ENCODE measurements at regions not wholly inside any gene's neighbourhood (a gene's known extent, or its start where the extent isn't known, plus 50 kb on each side); places are given as distances from the start of the nearest gene placed in this dataset.

DNA sequence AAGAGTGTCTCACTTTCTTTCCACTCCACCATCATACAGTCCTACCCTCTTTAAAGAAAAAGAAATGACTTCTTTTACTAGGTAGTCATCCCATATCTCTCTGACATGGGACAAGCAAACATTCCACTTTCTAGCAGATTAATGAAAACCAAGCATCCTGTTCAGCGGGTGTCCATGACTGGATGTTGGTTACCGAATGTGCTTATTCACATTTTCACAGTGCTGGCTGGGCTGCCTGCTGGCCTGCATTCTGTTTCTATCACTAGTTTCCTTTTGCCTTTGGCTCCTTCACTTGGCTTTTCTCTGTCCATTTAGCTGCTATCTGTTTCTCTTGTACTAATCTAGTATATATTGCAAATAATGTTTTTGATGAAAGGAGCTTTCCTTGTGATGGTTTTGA lies 598.4 kb downstream of the RWDD3 start:
- no peak overlapping the region for H3K9ac ChIP-seq (ENCODE audit: low read length)
- H3K27me3 ChIP-seq (replicated peaks; ENCODE audit: control insufficient read depth, insufficient read depth, low read length): no peaks in the 10 kb centered on the region
- peaks cover 20% of the 10 kb centered on the region for H3K9me3 ChIP-seq (ENCODE audit: control insufficient read depth, low read length)
- DNase-seq (ENCODE audit: low read depth): no peak
- H3K4me3 ChIP-seq (ENCODE audit: low read length): no peak overlapping the region
- no peaks in the 10 kb centered on the region for H3K4me1 ChIP-seq (ENCODE audit: control insufficient read depth, insufficient read depth, low read length)
- H3K36me3 ChIP-seq (ENCODE audit: control insufficient read depth, insufficient read depth, low read length, severe bottlenecking): no peaks in the 10 kb centered on the region

- no peaks in the 10 kb centered on the region for H3K4me1 ChIP-seq (ENCODE audit: control insufficient read depth, insufficient read depth, low read length)
- no peak overlapping the region for H3K4me3 ChIP-seq (ENCODE audit: low read length)
- H3K27me3 ChIP-seq (replicated peaks; ENCODE audit: control insufficient read depth, insufficient read depth, low read length): no peaks in the 10 kb centered on the region
- no peak overlapping the region for H3K9ac ChIP-seq (ENCODE audit: low read length)
- DNase-seq (ENCODE audit: low read depth): no peak
- peaks cover 3% of the 10 kb centered on the region for H3K9me3 ChIP-seq (ENCODE audit: control insufficient read depth, low read length)
- no peaks in the 10 kb centered on the region for H3K36me3 ChIP-seq (ENCODE audit: control insufficient read depth, insufficient read depth, low read length, severe bottlenecking)
Measured at GRCh38 chr1:95849439-95849838, 615.4 kb downstream of the RWDD3 start.

GRCh38 chr1:95850165-95850649 lies 616.2 kb downstream of the RWDD3 start:
- Histone ChIP-seq H3K9me3 (ENCODE audit: control insufficient read depth, low read length) (peaks cover 10% of the 10 kb centered on the region), H3K36me3 (ENCODE audit: control insufficient read depth, insufficient read depth, low read length, severe bottlenecking) (no peaks in the 10 kb centered on the region), H3K9ac (ENCODE audit: low read length) (no peak overlapping the region), H3K27me3 (replicated peaks; ENCODE audit: control insufficient read depth, insufficient read depth, low read length) (no peaks in the 10 kb centered on the region), H3K4me1 (ENCODE audit: control insufficient read depth, insufficient read depth, low read length) (no peaks in the 10 kb centered on the region), H3K4me3 (ENCODE audit: low read length) (no peak overlapping the region)
- no peak for DNase-seq (ENCODE audit: low read depth)

- H3K9ac ChIP-seq (ENCODE audit: low read length): no peak overlapping the region
- H3K9me3 ChIP-seq (ENCODE audit: control insufficient read depth, low read length): peaks cover 10% of the 10 kb centered on the region
- H3K4me3 ChIP-seq (ENCODE audit: low read length): no peak overlapping the region
- no peaks in the 10 kb centered on the region for H3K4me1 ChIP-seq (ENCODE audit: control insufficient read depth, insufficient read depth, low read length)
- no peak for DNase-seq (ENCODE audit: low read depth)
- H3K36me3 ChIP-seq (ENCODE audit: control insufficient read depth, insufficient read depth, low read length, severe bottlenecking): no peaks in the 10 kb centered on the region
- H3K27me3 ChIP-seq (replicated peaks; ENCODE audit: control insufficient read depth, insufficient read depth, low read length): no peaks in the 10 kb centered on the region
Measured at GRCh38 chr1:95850763-95851162, 616.8 kb downstream of the RWDD3 start.

DNA sequence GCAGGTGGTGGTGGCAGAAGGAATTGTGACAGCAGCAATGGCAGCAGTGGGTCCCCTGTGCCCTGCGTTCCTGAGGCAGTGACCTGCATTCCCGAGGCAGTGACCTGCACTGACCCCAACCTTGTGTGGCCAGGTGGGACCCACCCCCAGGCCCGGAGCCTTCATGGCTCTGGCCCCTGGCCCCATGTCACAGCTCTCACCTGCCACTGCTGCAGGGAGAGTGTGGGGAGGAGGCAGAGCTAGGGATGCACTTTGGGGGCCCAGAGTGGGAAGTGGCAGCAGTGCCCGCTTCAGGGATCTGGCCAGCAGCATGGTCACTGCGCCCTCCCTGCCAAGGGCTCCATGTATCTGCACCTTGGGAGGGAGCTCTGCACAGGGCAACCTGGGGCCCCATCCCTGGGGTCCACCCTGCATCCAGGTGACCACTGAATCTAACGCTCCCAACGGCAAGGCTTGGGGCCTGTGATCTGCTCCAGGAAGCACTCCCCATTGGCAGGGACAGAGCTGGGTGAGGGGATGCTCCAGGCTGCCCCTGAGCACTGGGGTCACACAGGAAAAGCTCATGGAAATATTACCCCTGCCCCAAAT lies 618.6 kb downstream of the RWDD3 start:
- Histone ChIP-seq H3K4me1 (ENCODE audit: control insufficient read depth, insufficient read depth, low read length) (no peaks in the 10 kb centered on the region), H3K27me3 (replicated peaks; ENCODE audit: control insufficient read depth, insufficient read depth, low read length) (no peaks in the 10 kb centered on the region), H3K9me3 (ENCODE audit: control insufficient read depth, low read length) (peaks cover 10% of the 10 kb centered on the region), H3K36me3 (ENCODE audit: control insufficient read depth, insufficient read depth, low read length, severe bottlenecking) (no peaks in the 10 kb centered on the region), H3K9ac (ENCODE audit: low read length) (no peak overlapping the region), H3K4me3 (ENCODE audit: low read length) (no peak overlapping the region)
- no peak for DNase-seq (ENCODE audit: low read depth)

- no peak for DNase-seq (ENCODE audit: low read depth)
- no peak overlapping the region for H3K9ac ChIP-seq (ENCODE audit: low read length)
- H3K27me3 ChIP-seq (replicated peaks; ENCODE audit: control insufficient read depth, insufficient read depth, low read length): no peaks in the 10 kb centered on the region
- H3K9me3 ChIP-seq (ENCODE audit: control insufficient read depth, low read length): peaks cover 10% of the 10 kb centered on the region
- no peaks in the 10 kb centered on the region for H3K36me3 ChIP-seq (ENCODE audit: control insufficient read depth, insufficient read depth, low read length, severe bottlenecking)
- no peak overlapping the region for H3K4me3 ChIP-seq (ENCODE audit: low read length)
- H3K4me1 ChIP-seq (ENCODE audit: control insufficient read depth, insufficient read depth, low read length): no peaks in the 10 kb centered on the region
Measured at GRCh38 chr1:95854457-95854856, 620.4 kb downstream of the RWDD3 start.

DNA sequence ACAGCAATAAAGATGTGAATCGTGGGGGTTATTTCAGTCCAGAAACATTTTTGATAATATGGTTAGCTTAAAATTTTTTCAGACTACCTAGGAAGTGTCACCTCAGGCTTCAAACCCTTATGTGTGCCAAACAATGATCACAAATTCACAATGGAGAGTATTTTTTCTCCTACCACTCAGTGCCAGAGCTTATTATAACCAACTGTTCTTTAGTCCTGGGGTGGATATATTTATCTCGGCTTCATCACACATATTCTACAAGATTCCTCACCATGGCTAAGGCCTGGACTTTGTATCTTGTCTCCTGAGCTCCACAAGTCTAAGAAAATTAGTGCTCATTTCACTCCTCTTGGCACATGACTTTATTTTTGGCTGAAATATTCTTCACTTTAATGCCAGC lies 629.1 kb downstream of the RWDD3 start:
- no peaks in the 10 kb centered on the region for H3K4me1 ChIP-seq (ENCODE audit: control insufficient read depth, insufficient read depth, low read length)
- no peak overlapping the region for H3K4me3 ChIP-seq (ENCODE audit: low read length)
- DNase-seq (ENCODE audit: low read depth): no peak
- H3K9ac ChIP-seq (ENCODE audit: low read length): no peak overlapping the region
- H3K36me3 ChIP-seq (ENCODE audit: control insufficient read depth, insufficient read depth, low read length, severe bottlenecking): no peaks in the 10 kb centered on the region
- no peaks in the 10 kb centered on the region for H3K27me3 ChIP-seq (replicated peaks; ENCODE audit: control insufficient read depth, insufficient read depth, low read length)
- no peaks in the 10 kb centered on the region for H3K9me3 ChIP-seq (ENCODE audit: control insufficient read depth, low read length)

GRCh38 chr1:95865769-95866168 lies 631.8 kb downstream of the RWDD3 start:
- H3K9ac ChIP-seq (ENCODE audit: low read length): no peak overlapping the region
- no peaks in the 10 kb centered on the region for H3K27me3 ChIP-seq (replicated peaks; ENCODE audit: control insufficient read depth, insufficient read depth, low read length)
- no peaks in the 10 kb centered on the region for H3K4me1 ChIP-seq (ENCODE audit: control insufficient read depth, insufficient read depth, low read length)
- H3K9me3 ChIP-seq (ENCODE audit: control insufficient read depth, low read length): no peaks in the 10 kb centered on the region
- H3K4me3 ChIP-seq (ENCODE audit: low read length): no peak overlapping the region
- no peak for DNase-seq (ENCODE audit: low read depth)
- H3K36me3 ChIP-seq (ENCODE audit: control insufficient read depth, insufficient read depth, low read length, severe bottlenecking): no peaks in the 10 kb centered on the region

DNA sequence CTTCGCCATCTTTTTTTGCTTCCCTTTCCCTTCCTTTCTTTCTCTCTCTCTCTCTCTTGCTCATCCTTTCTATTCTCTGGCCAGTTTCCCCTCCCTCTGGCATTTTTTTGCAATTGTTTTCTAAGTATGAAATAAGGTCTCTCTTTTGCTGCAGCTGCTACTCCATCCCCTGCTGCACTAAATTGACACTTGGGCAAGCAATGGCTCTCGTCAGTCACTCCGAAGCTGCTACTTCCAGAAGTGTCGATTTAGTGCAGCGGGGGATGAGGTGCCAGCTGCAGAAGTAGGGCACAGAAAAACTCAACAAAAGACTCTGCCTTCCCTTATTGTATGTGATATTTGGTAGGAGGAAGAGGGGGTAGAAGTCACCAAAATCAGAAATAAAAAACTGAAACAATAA lies 642.3 kb downstream of the RWDD3 start:
- Histone ChIP-seq H3K27me3 (replicated peaks; ENCODE audit: control insufficient read depth, insufficient read depth, low read length) (no peaks in the 10 kb centered on the region), H3K4me3 (ENCODE audit: low read length) (no peak overlapping the region), H3K36me3 (ENCODE audit: control insufficient read depth, insufficient read depth, low read length, severe bottlenecking) (no peaks in the 10 kb centered on the region), H3K9ac (ENCODE audit: low read length) (no peak overlapping the region), H3K4me1 (ENCODE audit: control insufficient read depth, insufficient read depth, low read length) (no peaks in the 10 kb centered on the region), H3K9me3 (ENCODE audit: control insufficient read depth, low read length) (no peaks in the 10 kb centered on the region)
- no peak for DNase-seq (ENCODE audit: low read depth)

DNA sequence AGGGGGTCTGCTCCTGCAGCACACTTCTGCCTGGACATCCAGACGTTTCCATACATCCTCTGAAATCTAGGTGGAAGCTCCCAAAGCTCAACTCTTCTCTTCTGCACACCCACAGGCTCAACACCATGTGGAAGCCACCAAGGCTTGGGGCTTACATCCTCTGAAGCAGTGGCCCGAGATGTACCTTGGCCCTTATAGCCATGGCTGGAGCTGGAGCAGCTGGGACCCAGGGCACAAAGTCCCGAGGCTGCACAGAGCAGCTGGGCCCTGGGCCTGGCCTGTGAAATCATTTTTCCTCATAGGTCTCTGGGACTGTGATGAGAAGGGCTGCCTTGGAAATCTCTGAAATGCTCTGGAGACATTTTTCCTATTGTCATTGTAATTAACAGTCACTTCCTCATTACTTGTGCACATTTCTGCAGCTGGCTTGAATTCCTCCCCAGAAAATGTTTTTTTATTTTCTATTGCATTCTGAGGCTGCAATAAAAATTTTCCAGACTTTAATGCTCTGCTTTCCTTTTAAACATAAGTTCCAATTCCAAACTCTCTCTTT lies 645.6 kb downstream of the RWDD3 start:
- Histone ChIP-seq H3K4me1 (ENCODE audit: control insufficient read depth, insufficient read depth, low read length) (no peaks in the 10 kb centered on the region), H3K36me3 (ENCODE audit: control insufficient read depth, insufficient read depth, low read length, severe bottlenecking) (no peaks in the 10 kb centered on the region), H3K9ac (ENCODE audit: low read length) (no peak overlapping the region), H3K27me3 (replicated peaks; ENCODE audit: control insufficient read depth, insufficient read depth, low read length) (no peaks in the 10 kb centered on the region), H3K4me3 (ENCODE audit: low read length) (no peak overlapping the region), H3K9me3 (ENCODE audit: control insufficient read depth, low read length) (no peaks in the 10 kb centered on the region)
- no peak for DNase-seq (ENCODE audit: low read depth)

GRCh38 chr1:95888941-95889390 lies 655.0 kb downstream of the RWDD3 start:
- Histone ChIP-seq H3K4me1 (ENCODE audit: control insufficient read depth, insufficient read depth, low read length) (peaks cover 8% of the 10 kb centered on the region), H3K4me3 (ENCODE audit: low read length) (peak overlapping the region; percentile 70), H3K9me3 (ENCODE audit: control insufficient read depth, low read length) (no peaks in the 10 kb centered on the region), H3K9ac (ENCODE audit: low read length) (peak overlapping the region; percentile 63), H3K36me3 (ENCODE audit: control insufficient read depth, insufficient read depth, low read length, severe bottlenecking) (no peaks in the 10 kb centered on the region), H3K27me3 (replicated peaks; ENCODE audit: control insufficient read depth, insufficient read depth, low read length) (no peaks in the 10 kb centered on the region)
- DNase-seq (ENCODE audit: low read depth): no peak

- Histone ChIP-seq H3K9me3 (ENCODE audit: control insufficient read depth, low read length) (no peaks in the 10 kb centered on the region), H3K4me3 (ENCODE audit: low read length) (peak overlapping the region; percentile 70), H3K9ac (ENCODE audit: low read length) (peak overlapping the region; percentile 63), H3K36me3 (ENCODE audit: control insufficient read depth, insufficient read depth, low read length, severe bottlenecking) (no peaks in the 10 kb centered on the region), H3K4me1 (ENCODE audit: control insufficient read depth, insufficient read depth, low read length) (peaks cover 8% of the 10 kb centered on the region), H3K27me3 (replicated peaks; ENCODE audit: control insufficient read depth, insufficient read depth, low read length) (no peaks in the 10 kb centered on the region)
- DNase-seq (ENCODE audit: low read depth): no peak
Measured at GRCh38 chr1:95889400-95889799, 655.4 kb downstream of the RWDD3 start.

All from adipocyte (in vitro differentiated cells).